ENCODE measurements at regions not wholly inside any gene's neighbourhood (a gene's known extent, or its start where the extent isn't known, plus 50 kb on each side); places are given as distances from the start of the nearest gene placed in this dataset.

DNA sequence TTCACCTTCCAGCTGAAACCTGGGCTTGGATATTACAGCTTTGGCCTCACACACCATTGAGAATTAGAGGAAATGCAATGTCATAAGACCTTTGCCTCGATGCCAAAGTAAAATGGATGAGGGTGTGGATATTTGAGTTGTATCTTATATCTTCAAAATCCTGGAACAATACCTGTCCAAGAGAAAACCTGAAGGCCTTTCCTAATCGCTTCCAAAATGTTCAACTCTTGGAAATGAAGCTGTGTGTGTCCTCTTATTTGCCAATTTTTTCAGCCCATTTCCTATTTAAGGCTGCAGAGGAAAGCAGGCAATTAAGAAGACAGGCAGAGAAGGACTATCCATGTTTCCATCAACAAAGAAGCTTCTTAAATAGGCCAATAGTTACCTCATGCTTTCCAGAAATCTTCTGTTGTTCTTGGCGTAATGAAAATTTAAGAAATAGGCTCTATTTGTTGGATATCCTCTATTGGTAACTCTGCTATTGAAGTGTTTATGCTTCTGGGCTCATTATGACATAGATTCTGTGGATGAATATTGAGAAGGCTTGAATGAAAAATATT is 99.5 kb upstream of the ZBTB20 start:
- POLR2A ChIA-PET, result no interaction called here
- CTCF ChIA-PET, result interaction anchor here (1.0 to 2.3 kb wide), 2 partner anchors 19 to 29 kb away, joined by 3 to 8 read pairs; no protein-coding TSS in a partner anchor
- TF ChIP-seq, protein P1, sequence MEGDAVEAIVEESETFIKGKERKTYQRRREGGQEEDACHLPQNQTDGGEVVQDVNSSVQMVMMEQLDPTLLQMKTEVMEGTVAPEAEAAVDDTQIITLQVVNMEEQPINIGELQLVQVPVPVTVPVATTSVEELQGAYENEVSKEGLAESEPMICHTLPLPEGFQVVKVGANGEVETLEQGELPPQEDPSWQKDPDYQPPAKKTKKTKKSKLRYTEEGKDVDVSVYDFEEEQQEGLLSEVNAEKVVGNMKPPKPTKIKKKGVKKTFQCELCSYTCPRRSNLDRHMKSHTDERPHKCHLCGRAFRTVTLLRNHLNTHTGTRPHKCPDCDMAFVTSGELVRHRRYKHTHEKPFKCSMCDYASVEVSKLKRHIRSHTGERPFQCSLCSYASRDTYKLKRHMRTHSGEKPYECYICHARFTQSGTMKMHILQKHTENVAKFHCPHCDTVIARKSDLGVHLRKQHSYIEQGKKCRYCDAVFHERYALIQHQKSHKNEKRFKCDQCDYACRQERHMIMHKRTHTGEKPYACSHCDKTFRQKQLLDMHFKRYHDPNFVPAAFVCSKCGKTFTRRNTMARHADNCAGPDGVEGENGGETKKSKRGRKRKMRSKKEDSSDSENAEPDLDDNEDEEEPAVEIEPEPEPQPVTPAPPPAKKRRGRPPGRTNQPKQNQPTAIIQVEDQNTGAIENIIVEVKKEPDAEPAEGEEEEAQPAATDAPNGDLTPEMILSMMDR (IDR thresholded peaks at IDR 0.05; ENCODE audit: control extremely low read depth, extremely low read depth, low read depth, missing control alignments), result no peak
- no peak for DNase-seq (ENCODE audit: extremely low spot score)

DNA sequence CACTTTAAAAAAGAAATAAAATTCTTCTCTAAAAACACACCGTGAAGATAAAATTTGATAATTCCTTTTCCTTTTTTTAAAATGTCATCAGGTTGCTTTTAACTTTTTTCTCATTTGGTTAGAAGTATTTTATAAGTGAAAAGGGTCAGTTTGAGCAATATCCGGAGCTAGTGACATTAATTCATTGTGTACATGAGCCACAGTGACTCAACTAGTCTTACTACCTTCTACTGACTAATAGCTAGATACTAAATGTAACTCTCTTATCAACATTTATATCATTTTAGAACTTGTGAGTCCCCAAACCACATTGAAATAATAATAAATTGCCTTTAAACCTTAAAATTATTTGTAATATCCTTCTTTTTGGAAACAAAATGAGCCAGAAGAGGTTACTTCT is 101.2 kb upstream of the ZBTB20 start:
- ChIA-PET POLR2A (no interaction called here), CTCF (interaction anchor here (1.2 kb wide), 1 partner anchor 11 kb away, joined by 3 read pairs; no protein-coding TSS in a partner anchor)
- no peak for DNase-seq (ENCODE audit: extremely low spot score)
- TF ChIP-seq, protein P1 (IDR thresholded peaks at IDR 0.05; ENCODE audit: control extremely low read depth, extremely low read depth, low read depth, missing control alignments), result no peak

DNA sequence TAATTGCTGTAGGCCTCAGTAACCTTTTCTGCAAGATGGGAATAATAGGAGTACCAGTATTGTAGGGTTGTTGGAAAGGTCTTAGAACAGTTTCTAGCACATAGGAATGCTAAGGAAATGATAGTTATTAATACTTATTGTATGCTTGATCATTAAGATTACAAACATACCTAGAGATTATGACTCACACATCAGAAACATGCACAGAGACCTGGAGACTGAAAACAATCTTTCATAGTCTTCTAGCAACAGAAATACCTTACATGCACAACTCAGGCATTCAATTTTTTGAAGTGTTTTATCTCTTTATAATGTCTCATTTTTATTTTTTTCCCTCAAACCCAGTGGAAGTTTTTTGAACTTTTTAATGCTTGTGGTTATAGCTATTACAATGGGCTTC is 104.4 kb upstream of the ZBTB20 start:
- TF ChIP-seq, protein P1 (IDR thresholded peaks at IDR 0.05; ENCODE audit: control extremely low read depth, extremely low read depth, low read depth, missing control alignments), result no peak
- no peak for DNase-seq (ENCODE audit: extremely low spot score)
- POLR2A ChIA-PET, result no interaction called here
- CTCF ChIA-PET, result interaction anchor here (1.7 kb wide), 1 partner anchor 13 kb away, joined by 5 read pairs; no protein-coding TSS in a partner anchor

DNA sequence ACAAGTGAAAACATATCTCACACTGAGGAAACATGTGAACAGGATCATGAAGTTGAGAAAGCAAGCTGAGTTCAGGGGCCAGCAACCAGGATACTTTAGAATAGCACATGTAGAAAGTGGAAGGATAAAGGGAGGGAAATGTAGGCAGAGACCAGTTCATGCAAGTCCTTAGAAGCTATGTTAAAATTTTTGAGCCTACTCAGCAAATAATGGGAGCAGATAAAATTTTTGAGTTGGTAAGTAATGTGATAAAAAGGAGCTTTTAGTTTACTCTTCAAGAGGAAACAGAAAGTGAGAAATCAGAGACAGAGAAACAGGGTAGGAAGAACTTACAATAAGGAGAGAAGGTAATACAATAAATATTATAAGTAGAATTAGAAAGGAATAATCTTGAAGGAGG is 105.6 kb upstream of the ZBTB20 start:
- POLR2A ChIA-PET, result no interaction called here
- CTCF ChIA-PET, result interaction anchor here (1.3 to 1.7 kb wide), 2 partner anchors 12 to 250 kb away, joined by 3 to 5 read pairs; no protein-coding TSS in a partner anchor
- no peak for DNase-seq (ENCODE audit: extremely low spot score)
- TF ChIP-seq, protein P1 (IDR thresholded peaks at IDR 0.05; ENCODE audit: control extremely low read depth, extremely low read depth, low read depth, missing control alignments), result no peak

DNA sequence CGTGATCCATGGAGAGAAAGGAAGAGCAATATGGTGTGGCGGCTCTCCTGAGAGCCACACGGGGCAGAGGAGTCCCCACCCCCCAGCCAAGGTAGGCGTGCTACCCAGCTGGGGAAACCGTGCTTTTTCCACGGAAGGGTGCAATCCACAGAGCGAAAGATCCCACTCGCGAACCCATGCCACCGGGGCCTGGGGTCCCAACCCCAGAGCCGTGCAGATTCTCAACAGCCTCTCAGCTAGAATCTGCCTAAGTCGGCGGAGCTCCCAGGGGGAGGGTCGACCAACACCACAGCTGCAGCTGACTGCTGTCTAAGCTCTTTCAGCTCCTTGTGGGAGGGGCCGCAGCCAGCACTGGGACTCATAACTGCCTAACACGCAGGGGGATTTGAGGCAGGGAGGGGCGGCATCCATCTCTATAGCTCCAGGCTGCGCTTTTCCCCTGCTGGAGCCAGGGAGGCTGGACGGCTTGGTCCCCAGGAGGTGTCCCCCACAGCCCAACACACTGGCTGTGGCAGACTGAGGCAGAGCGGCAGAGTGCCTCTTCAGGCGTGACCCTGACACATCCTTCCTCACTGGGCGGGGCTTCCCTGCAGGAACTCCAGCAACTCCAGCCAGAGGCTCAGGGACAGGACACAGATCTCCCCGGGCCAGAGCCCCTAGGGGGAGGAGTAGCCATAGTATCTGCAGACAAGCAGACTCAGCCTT is 107.6 kb upstream of the ZBTB20 start:
- ChIA-PET POLR2A (no interaction called here), CTCF (no interaction called here)
- DNase-seq (ENCODE audit: extremely low spot score), result no peak
- TF ChIP-seq, protein P1 (IDR thresholded peaks at IDR 0.05; ENCODE audit: control extremely low read depth, extremely low read depth, low read depth, missing control alignments), result no peak

DNA sequence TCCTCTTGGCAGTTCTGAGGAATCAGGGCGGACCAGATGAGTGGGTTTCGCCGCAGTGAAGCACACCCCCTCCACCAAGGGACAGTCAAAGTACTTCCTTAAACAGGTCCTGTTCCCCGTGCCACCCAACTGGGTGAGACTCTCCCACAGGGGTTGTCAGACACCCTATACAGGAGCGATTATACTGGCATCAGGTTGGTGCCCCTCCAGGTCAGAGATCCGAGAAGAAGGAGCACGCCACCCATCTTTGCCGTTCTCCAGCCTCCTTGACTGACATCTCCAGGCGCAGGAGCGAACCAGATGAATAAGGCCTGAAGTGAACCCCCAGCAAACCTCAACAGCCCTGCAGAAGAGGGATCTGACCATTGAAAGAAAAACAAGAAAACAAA is 108.1 kb upstream of the ZBTB20 start:
- ChIA-PET POLR2A (no interaction called here), CTCF (no interaction called here)
- TF ChIP-seq, protein P1 (IDR thresholded peaks at IDR 0.05; ENCODE audit: control extremely low read depth, extremely low read depth, low read depth, missing control alignments), result no peak
- DNase-seq (ENCODE audit: extremely low spot score), result no peak
